ENCODE measurements at regions not wholly inside any gene's neighbourhood (a gene's known extent, or its start where the extent isn't known, plus 50 kb on each side); places are given as distances from the start of the nearest gene placed in this dataset.

GRCh38 chr7:118311121-118311836 lies 86.8 kb downstream of the ANKRD7 start (continued):
- TF ChIP-seq SKIL (IDR thresholded peaks at IDR 0.05; ENCODE audit: low read depth, poor library complexity, severe bottlenecking) = peak; percentile 16
- no peak for TF ChIP-seq TBL1XR1 (IDR thresholded peaks at IDR 0.05; ENCODE audit: low read depth, low read length)
- peak; percentile 27 to 30; a peak in 3 of 4 replicates for TF ChIP-seq IKZF2 (IDR thresholded peaks at IDR 0.05)
- peak; percentile 74 for TF ChIP-seq CREM (IDR thresholded peaks at IDR 0.05; ENCODE audit: low read depth)
- TF ChIP-seq SUZ12 (IDR thresholded peaks at IDR 0.05; ENCODE audit: unreplicated experiment) = no peak
- peak; percentile 33; the same call in 1 of the 2 replicates for TF ChIP-seq IKZF1 (conservative IDR thresholded peaks at IDR 0.05)
- TF ChIP-seq ATF7 (IDR thresholded peaks at IDR 0.05; ENCODE audit: low read depth) = peak; percentile 53; the same call in 1 of the 2 replicates
- peak in 1 of 2 experiments; percentile 31; a peak in 1 of 4 replicates for TF ChIP-seq CEBPB (IDR thresholded peaks at IDR 0.05; ENCODE audit: borderline replicate concordance in 1 of 2, low read depth in 2 of 2, low read length in 2 of 2)
- TF ChIP-seq ZBTB4 (CRISPR knock-in tag; IDR thresholded peaks at IDR 0.05) = no peak
- TF ChIP-seq MAX (IDR thresholded peaks at IDR 0.05; ENCODE audit: low read depth, low read length) = no peak
- no peak for TF ChIP-seq STAT1 (conservative IDR thresholded peaks at IDR 0.05)
- TF ChIP-seq NFYB (IDR thresholded peaks at IDR 0.05; ENCODE audit: insufficient read depth, low read depth, low read length) = no peak
- 0 out of 2 replicates have a peak, but pooled peaks have one; percentile 36 for TF ChIP-seq MEF2A (IDR thresholded peaks at IDR 0.05; ENCODE audit: insufficient read depth, low read depth, low read length)
- 0 out of 2 replicates have a peak, but pooled peaks have one; percentile 28 for TF ChIP-seq FOXM1 (IDR thresholded peaks at IDR 0.05; ENCODE audit: low read depth, low read length)
- no peak for TF ChIP-seq ZSCAN29 (IDR thresholded peaks at IDR 0.05)
- TF ChIP-seq MYC (IDR thresholded peaks at IDR 0.05; ENCODE audit: insufficient read depth, insufficient read length, insufficient replicate concordance, low read length, severe bottlenecking) = no peak
- peak; percentile 21; the same call in 1 of the 2 replicates for TF ChIP-seq SPI1 (IDR thresholded peaks at IDR 0.05; ENCODE audit: borderline replicate concordance, insufficient read depth, low read depth, low read length)
- no peak for TF ChIP-seq USF2 (IDR thresholded peaks at IDR 0.05; ENCODE audit: borderline replicate concordance, low read depth, low read length)
- no peak for TF ChIP-seq HSF1 (IDR thresholded peaks at IDR 0.05; ENCODE audit: low read depth, low read length)
- TF ChIP-seq MEF2B (IDR thresholded peaks at IDR 0.05; ENCODE audit: partially characterized antibody, poor library complexity, severe bottlenecking) = peak; percentile 40
- no peak for TF ChIP-seq ZNF384 (IDR thresholded peaks at IDR 0.05; ENCODE audit: borderline replicate concordance, low read depth, low read length)
